ENCODE measurements at regions not wholly inside any gene's neighbourhood (a gene's known extent, or its start where the extent isn't known, plus 50 kb on each side); places are given as distances from the start of the nearest gene placed in this dataset.

DNA sequence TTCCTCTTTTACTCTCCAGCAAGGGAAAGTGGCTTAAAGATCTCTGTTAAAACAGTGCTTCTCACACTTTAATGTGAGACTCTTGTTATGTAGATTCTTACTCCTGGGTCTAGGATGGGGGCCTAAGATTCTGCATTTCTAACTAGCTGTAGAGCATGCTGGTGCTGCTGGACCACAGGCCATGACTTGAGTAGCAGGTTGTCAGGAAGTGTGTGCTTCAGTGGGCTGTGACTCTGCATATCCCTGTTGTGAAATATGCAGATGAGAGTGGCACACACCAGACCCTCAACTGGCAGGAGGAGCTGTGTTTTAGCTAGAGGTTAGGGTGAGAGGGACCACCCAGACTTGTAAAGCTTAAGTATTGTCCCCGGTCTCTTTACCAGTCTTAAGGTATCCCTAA, 191.1 kb upstream of the DMRT1 start:
- 55 to 90% (median 81%) methylated on average over 1 of the region's 1 CpG for WGBS, 3 donors

DNA sequence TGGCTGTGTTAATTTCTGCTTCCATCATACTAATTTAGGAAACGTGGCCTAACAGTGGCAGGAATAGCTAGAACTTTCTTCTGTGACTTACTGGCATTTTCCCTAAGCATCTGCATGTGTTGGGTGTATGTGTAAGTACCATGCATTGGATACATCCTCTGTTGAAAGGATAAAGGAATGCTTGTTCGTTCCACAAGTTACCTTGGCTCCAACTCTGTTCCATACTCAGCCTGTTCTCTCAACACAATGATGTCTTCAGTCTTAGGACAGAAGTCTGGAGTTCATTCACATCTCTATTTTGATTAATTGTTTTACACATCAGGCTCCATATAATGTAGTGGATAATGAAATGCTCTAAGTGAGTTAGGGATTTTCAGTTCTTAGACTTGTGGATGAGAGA, 190.1 kb upstream of the DMRT1 start:
- 56 to 80% (median 60%) methylated on average over 2 of the region's 2 CpGs for WGBS, 3 donors
- H3K27ac ChIP-seq (ENCODE audit: low read depth, low read length), result no peak overlapping the region

More for the DNA sequence above, 191.1 kb upstream of the DMRT1 start:
- no peak overlapping the region for H3K27ac ChIP-seq (ENCODE audit: low read depth, low read length)

DNA sequence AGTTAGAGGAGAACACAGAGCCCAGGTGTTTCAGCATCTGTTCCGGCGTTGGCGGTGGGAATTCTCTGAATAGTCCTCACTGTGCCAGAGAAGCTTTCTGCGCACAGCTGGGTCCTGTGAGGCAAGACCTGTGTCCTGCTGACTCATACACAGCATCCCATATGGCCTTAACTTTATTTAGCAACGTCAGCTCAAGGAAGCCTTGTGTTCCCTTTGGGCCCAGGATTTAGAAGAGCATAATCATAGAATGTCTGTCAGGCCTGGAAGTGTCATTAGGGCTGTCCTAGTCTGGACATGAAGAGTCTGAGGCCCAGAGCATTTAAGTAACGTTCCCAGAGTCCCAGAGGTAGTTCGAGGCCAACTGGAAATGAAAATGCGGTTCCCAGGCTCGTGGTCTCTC, 188.6 kb upstream of the DMRT1 start:
- H3K27ac ChIP-seq (ENCODE audit: low read depth, low read length), result no peak overlapping the region
- 44 to 63% (median 47%) methylated on average over 9 of the region's 9 CpGs for WGBS, 3 donors

DNA sequence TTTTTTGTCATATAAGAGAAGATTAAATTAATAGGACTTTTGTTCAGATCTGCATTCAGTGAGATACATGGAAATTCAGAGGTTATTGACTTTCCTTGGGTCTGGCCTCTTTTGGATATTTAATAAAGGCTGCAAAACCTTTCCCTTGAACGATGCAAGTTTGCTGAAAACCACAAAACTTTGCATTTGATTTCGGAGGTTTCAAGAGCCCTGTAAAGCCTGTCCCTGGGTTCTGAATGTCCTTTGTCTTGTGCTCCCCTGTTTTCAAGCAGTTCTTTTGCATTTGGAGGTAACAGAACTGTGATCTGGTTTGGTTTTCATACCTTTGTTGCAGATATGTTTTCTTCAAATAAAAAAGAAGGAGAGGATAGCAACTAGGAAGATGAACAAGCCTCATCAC, 188.1 kb upstream of the DMRT1 start:
- 37 to 80% (median 46%) methylated on average over 2 of the region's 2 CpGs for WGBS, 3 donors
- H3K27ac ChIP-seq (ENCODE audit: low read depth, low read length), result no peak overlapping the region

DNA sequence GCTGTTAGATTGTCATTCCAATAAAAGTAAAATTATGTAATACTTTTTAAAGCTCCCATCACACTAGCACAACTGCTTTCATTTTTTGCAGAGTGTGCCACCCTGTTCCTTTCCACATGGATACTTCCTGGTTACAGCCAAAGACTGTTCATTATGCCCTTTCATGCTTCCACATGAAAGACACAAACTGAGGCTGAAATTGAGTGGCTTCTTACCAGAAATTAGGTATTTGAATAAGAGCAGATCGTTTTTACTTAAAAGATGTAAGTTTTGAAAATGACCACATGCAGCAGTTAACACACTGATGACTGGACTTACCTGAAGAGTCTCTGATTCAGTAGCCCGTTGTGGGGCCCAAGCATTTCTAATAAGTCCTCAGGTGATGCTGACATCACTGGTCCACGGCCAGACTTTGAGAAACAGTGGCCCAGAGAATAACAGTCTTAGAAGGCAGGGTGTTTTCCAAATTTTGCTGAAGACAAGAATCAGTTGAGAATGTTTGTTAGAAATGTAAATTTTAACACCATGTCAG, 187.6 kb upstream of the DMRT1 start:
- WGBS, 3 donors, result 56 to 72% (median 66%) methylated on average over 3 of the region's 3 CpGs
- H3K27ac ChIP-seq (ENCODE audit: low read depth, low read length), result no peak overlapping the region

DNA sequence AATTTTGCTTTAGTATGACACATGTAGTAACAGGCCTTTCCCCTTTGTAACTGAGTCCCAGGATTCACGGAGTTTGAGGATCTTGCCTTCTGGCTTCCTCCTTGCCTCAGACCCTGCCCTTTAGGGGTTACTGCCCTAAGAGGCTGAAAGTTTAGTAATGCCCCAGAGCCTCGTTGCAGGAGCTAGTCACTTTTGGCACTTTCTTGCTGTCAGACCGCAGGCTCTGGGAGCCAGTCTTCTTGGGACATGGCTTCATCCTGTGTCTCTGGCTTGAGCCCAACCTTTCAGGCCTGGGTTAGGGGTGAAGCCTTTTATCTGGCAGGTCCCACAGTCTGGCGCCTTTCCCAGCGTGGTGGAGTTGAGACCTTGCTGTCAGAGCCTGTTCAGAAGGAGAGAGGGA, 185.6 kb upstream of the DMRT1 start:
- peak overlapping the region; percentile 26 for H3K27ac ChIP-seq (ENCODE audit: low read depth, low read length)
- 17 to 45% (median 40%) methylated on average over 5 of the region's 5 CpGs for WGBS, 3 donors

DNA sequence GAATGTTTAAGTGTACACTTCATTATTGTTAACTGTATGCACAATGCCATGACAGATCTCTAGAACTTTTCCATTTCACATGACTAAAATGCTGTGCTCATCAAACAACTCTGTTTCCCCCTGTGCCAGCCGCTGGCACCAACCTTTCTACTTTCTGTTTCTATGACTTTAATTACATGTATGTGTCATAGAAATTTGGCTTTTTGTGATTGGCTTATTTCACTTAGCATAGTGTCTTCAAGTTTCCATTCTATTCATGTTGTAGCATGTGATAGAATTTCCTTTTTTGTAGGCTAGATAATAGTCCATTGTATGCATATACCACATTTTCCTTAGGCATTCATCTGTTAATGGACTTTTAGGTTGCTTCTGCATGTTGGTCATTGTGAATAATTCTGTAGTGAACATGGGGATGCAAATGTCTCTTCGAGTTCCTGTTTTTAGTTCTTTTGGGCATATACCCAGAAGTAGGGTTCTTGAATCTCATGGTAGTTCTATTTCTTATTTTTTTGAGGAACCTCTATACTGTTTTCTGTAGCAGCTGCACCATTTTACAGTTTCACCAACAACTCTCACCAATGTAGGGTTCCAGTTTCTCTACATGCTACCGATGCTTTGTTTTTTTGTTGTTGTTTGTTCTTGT, 184.4 kb upstream of the DMRT1 start:
- WGBS, 3 donors, result 47 to 60% (median 52%) methylated on average over 3 of the region's 3 CpGs
- H3K27ac ChIP-seq (ENCODE audit: low read depth, low read length), result no peak overlapping the region

DNA sequence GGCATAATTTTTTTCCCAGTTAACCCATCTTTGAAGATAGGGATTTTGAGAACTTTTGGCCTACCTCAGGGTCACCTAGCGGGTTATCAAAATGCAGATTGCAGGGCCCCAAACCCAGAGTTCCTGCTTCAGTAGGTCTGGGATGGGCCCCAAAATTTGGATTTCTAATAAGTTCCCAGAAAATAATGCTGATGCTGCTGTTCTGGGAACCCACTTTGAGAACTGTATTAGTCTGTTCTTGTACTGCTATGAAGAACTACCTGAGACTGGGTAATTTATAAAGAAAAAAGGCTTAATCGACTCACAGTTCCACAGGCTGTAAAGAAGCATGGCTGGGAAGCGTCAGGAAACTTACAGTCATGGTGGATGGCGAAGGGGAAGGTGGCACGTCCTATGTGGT, 182.2 kb upstream of the DMRT1 start:
- H3K27ac ChIP-seq (ENCODE audit: low read depth, low read length), result no peak overlapping the region
- WGBS, 3 donors, result 82 to 97% (median 86%) methylated on average over 5 of the region's 5 CpGs

DNA sequence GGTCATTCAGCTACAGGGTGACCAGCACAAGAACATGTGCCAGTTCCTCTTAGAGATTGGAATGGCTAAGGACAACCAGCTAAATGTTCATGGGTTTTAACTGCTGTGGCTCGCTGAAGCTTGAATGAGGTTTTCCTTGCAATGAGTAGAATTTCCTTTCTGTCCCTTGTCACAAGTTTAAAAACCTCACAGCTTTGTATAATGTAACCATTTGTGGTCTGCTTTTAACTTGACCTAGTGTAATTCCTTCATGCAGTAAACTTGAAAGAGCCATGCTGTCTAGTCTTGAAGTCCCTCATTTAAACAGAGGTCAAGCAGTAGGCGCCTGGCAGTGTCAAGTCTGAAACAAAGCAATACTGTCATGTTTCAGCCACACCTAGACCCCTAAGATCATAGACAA, 181.3 kb upstream of the DMRT1 start:
- 28 to 73% (median 62%) methylated on average over 2 of the region's 2 CpGs for WGBS, 3 donors
- H3K27ac ChIP-seq (ENCODE audit: low read depth, low read length), result no peak overlapping the region

DNA sequence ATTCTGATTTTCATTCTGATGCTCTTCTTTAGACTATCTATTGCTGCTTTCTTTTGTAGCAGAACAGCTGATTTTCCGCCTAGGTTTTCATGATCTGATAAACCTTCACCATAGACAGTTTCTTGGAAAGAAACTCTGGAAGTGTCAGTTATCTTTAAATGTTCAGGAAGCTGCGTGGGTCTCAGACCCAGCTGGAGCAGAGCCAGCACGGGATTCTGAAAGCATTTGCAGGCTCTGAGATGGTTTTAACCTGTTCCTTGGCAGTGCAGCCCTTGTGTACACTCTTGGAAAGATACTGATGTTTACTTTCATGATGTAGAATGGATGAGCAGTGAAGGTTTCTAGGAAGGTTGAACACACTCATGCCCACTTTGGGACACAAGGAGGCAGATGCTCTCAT, 178.0 kb upstream of the DMRT1 start:
- no peak overlapping the region for H3K27ac ChIP-seq (ENCODE audit: low read depth, low read length)
- 8 to 30% (median 28%) methylated on average over 3 of the region's 3 CpGs for WGBS, 3 donors

DNA sequence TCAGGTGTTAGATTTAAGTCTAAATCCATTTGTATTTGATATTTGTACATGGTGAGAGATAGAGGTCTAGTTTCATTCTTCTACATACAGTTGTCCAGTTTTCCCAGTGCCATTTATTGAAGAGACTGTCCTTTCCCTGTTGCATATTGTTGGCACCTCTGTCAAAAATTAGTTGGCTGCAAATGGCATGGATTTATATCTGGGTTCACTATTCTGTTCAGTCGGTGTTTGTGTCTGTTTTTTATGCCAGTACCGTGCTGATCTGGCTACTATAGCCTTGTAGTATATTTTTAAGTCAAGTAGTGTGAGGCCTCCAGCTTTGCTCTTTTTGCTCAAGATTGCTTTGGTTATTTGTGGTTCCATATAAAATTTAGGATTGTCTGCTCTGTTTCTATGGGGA, 176.2 kb upstream of the DMRT1 start:
- WGBS, 3 donors, result 95 to 99% (median 99%) methylated on average over 2 of the region's 2 CpGs
- H3K27ac ChIP-seq (ENCODE audit: low read depth, low read length), result no peak overlapping the region

DNA sequence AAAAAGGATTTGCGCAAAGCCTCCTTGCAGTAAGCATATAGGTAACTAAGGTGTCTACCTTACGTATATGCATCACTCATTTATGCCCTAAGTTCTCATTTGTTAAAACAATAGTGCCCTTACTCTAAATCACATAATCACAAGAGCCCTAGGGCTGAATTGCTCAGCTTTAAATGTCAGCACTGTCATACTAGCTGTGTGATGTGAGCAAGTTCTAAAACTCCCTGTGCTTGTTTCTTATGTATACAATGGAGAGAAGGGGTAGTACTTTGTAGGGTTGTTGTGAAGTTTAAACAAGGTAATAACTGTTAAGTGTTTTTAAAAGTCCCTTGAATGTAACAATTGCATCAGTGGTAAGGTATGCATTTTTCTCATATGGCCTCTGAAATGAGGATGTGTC, 169.5 kb upstream of the DMRT1 start:
- WGBS, 3 donors, result 97 to 100% (median 98%) methylated on average over 2 of the region's 2 CpGs
- H3K27ac ChIP-seq (ENCODE audit: low read depth, low read length), result no peak overlapping the region

DNA sequence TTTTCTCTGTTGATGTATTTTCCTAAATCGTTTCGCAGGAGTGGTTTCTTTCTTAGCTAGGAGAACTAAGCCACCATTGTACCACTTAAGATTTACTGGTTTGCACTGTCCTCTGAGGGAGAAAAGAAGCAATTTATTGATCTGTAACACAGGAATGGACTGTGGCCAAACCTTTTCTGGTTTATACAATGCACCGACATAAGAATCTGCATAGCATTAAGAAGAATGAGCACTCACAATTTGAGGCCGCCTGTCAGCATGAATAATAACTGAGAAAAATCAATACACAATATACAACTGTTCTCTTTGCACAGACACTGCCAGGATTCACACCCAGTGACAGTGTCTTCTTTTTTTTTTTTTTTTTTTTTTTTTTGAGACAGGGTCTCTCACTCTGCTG, 168.6 kb upstream of the DMRT1 start:
- WGBS, 3 donors, result 63 to 86% (median 72%) methylated on average over 4 of the region's 4 CpGs
- H3K27ac ChIP-seq (ENCODE audit: low read depth, low read length), result no peak overlapping the region

DNA sequence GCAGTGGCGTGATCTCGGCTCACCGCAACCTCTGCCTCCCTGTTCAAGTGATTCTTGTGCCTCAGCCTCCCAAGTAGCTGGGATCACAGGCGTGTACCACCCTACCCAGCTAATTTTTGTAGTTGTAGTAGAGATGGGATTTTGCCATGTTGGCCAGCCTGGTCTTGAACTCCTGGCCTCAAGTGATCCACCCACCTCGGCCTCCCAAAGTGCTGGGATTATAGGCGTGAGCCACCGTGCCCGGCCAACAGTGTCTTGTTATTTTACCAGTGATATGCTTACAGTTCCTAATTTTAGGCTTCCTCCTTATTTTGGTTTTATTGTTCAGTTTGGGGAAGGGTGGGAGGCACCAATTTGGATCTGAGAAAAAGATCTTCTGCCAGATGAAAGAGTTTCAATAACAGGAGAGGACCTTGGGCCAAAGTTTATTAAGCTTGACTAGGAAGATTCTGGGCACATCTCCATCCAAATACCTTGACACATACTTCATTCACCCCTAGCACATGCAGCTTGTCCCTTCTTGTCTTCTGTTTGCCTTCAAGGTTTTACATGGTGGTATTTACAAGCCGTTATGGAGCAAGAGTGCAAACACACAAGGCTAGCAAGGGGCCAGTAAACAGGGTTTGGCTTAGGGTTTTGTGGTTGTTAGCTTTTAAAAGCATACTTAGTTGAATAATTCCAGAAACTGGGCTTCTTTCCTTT, 168.1 kb upstream of the DMRT1 start:
- 88 to 91% (median 89%) methylated on average over 9 of the region's 9 CpGs for WGBS, 3 donors
- H3K27ac ChIP-seq (ENCODE audit: low read depth, low read length), result no peak overlapping the region

DNA sequence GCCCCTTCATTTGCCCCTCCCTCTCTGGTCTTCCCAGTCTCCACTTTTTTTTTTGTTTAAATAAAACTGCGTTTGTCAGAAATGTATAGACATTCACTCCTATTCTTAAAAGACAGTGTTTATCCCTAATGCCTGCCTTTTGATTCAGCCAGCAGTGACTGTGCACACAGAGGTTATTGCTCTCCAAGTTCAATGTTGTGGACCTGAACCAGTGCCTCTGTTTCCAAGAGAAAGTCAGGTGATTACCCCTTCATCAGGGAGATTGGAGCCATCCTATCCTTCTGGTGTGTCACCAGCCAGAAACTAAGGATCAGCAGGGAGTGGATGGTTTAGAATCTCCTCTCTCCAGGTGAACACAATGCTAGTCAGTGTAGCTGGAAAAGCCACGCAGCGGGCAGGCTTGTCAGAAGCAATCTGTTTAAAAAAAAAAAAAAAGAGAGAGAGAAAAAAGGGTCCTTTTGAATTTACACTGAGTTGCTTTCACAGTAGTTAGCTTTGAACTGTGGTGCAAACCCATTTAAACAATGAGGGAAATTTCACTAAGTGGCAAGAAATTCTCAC, 167.5 kb upstream of the DMRT1 start:
- WGBS, 3 donors, result 70 to 91% (median 80%) methylated on average over 3 of the region's 3 CpGs
- no peak overlapping the region for H3K27ac ChIP-seq (ENCODE audit: low read depth, low read length)

DNA sequence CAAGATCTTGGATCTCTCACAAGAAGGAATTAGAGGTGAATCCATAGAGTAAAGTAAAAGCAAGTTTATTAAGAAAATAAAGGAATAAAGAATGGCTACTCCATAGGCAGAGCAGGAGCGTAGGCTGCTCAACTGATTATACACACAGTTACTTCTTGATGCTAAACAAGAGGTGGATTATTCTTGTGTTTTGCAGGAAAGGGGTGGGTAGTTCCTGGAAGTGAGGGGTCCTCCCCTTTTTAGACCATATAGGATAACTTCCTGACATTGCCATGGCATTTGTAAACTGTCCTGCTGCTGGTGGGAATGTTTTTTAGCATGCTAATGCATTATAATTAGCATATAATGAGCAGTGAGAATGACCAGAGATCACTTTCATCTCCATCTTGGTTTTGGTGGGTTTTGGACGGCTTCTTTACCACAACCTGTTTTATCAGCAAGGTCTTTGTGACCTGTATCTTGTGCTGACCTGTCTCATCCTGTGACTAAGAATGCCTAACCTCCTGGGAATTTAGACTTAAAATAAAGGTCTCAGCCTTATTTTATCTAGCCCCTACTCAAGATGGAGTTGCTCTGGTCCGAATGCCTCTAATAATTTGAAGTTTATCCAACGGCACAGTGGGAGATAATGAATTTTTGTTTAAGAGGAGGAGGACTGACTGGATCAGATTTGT, 165.7 kb upstream of the DMRT1 start:
- WGBS, 3 donors, result 77 to 89% (median 87%) methylated on average over 4 of the region's 4 CpGs
- H3K27ac ChIP-seq (ENCODE audit: low read depth, low read length), result no peak overlapping the region

DNA sequence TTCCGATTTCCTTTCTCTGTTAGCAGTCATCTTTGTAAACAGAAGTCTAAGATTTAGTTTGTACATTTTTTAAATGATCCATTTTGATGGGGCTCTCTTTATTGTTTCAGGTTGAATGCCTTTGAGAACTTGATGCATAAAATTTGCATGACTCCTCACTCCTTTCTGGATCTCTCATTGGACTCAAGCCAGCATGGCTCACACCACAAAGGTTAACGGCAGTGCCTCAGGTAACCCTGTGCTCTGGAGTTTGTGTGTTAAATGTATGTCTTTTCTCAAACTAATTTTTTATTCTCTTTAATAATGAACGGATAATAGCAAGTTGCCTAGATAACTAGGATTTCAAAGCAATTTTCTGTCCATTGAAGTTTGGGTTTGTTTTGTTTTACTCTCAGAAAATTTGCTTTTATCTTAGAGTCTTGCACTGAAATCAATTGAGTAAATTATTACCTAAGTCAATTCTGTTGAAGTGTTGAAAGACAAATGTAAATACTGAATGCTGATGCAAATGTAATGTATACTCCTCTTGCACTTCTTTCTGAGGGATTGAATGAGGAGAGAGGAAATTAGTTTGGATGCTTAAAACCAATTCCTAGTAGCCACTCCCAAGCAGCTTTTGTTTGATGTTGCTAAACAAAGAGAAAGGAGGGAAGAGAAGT, 164.6 kb upstream of the DMRT1 start:
- H3K27ac ChIP-seq (ENCODE audit: low read depth, low read length), result no peak overlapping the region
- 38 to 81% (median 70%) methylated on average over 3 of the region's 3 CpGs for WGBS, 3 donors

DNA sequence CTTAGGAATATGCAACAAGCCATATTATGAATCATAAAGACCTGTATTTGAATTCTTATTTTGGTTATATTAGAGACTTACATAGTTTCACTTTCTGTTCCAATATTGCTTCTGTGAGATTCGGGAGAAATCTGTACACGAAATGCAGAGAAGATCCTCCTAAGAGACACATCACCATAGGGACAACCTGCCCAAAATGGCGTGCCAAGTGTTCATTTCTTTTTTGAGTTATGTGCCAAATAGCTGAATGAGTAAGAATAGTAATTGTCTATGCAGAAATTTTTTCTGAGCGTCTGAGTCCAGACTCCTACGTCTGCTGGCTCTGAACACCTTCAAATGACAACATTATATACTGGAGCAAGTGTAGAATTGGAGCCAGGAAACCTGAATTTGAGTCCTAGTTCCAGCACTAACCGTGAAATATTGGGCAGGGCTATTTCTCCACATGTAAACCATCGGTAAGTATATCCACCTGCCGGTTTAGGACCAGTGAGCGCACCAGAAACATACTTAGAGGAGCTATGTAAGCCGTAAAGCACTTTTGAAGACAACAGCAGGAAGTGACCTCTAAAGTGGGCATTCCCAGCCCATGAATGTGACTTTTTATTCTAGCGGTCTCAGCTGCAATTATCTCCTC, 163.9 kb upstream of the DMRT1 start:
- 18 to 45% (median 28%) methylated on average over 11 of the region's 11 CpGs for WGBS, 3 donors
- no peak overlapping the region for H3K27ac ChIP-seq (ENCODE audit: low read depth, low read length)
